ENCODE measurements at regions not wholly inside any gene's neighbourhood (a gene's known extent, or its start where the extent isn't known, plus 50 kb on each side); places are given as distances from the start of the nearest gene placed in this dataset.

DNA sequence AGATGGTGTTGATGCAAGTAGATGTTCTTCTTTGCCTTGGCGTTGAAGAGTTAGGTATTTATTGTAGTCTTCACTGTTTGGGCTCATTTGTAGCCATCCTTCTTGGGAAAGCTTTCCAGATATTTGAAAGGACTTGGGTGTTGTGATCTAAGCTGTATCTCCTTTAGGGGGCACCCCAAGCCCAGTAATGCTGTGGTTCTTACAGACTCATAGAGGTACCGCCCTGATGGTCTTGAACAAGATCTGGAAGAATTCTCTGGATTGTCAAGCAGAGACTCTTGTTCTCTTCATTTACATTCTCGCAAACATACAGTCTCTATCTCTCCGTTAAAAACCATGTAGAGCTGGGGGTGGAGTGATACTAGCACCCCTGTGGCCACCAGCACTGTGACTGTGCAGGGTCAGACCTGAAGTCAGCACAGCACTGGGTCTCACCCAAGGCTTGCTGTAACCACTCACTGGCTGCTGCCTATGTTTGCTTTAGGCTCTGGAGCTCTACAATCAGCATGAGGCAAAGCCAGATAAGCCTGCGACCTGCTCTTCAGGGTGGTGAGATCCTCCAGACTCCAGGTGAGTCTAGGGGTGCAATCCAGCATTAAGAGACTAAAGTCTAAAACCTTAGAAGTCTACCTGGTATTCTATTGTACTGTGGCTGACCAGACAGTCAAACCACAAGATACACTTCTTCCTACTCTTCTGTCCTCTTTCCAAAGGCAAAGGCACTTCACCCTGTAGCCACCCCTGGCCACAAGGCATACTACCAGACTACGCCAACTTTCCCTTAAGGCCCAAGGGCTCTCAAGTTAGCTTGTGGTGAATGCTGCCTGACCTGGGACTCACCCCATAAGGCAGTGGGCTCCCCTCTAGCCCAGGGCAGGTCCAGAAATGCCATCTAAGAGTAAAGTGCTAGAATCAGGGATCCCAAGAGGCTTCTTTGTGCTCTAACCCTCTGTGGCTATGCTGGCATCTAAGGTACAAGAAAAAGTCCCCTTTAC, 209.7 kb upstream of the TMEM196 start:
- H3K36me3 ChIP-seq (ENCODE audit: insufficient read depth, low read length): no peaks in the 10 kb centered on the region
- H3F3A ChIP-seq (ENCODE audit: insufficient read depth, low read length): no peaks in the 10 kb centered on the region
- no peak for TF ChIP-seq EZH2 (IDR thresholded peaks at IDR 0.05; ENCODE audit: borderline replicate concordance, low read length)
- TF ChIP-seq, protein P1, sequence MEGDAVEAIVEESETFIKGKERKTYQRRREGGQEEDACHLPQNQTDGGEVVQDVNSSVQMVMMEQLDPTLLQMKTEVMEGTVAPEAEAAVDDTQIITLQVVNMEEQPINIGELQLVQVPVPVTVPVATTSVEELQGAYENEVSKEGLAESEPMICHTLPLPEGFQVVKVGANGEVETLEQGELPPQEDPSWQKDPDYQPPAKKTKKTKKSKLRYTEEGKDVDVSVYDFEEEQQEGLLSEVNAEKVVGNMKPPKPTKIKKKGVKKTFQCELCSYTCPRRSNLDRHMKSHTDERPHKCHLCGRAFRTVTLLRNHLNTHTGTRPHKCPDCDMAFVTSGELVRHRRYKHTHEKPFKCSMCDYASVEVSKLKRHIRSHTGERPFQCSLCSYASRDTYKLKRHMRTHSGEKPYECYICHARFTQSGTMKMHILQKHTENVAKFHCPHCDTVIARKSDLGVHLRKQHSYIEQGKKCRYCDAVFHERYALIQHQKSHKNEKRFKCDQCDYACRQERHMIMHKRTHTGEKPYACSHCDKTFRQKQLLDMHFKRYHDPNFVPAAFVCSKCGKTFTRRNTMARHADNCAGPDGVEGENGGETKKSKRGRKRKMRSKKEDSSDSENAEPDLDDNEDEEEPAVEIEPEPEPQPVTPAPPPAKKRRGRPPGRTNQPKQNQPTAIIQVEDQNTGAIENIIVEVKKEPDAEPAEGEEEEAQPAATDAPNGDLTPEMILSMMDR (IDR thresholded peaks at IDR 0.05; ENCODE audit: low read length): peak; percentile 95

DNA sequence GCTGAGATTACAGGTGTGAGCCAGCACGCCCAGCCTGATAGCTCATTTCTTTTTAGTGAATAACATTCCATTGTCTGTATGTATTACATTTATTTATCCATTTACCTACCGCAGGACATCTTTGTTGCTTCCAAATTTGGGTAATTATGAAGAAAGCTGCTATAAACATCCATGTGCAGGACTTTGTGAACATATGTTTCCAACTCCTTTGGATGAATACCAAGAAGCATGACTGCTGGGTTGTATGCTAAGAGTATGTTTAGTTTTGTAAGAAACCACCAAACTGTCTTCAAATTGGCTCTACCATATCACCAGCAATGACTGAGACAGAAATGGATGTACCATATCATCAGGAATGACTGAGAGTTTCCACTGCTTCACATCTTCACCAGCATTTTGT, 200.2 kb upstream of the TMEM196 start:
- no peaks in the 10 kb centered on the region for H3K36me3 ChIP-seq (ENCODE audit: insufficient read depth, low read length)
- no peak for TF ChIP-seq EZH2 (IDR thresholded peaks at IDR 0.05; ENCODE audit: borderline replicate concordance, low read length)
- TF ChIP-seq, protein P1 (IDR thresholded peaks at IDR 0.05; ENCODE audit: low read length): no peak
- H4K20me1 ChIP-seq (ENCODE audit: insufficient read depth, low read length): no peaks in the 10 kb centered on the region

More for the DNA sequence above, 209.7 kb upstream of the TMEM196 start:
- H3K79me2 ChIP-seq (ENCODE audit: insufficient read depth, low read length): no peaks in the 10 kb centered on the region
- H3K9me3 ChIP-seq (ENCODE audit: low read length): 0 out of 2 replicates have a peak, but pooled peaks cover 3% of the 10 kb centered on the region
- no peak overlapping the region for H2AFZ ChIP-seq (ENCODE audit: low read length)
- H3K27ac ChIP-seq (ENCODE audit: low read depth, low read length, poor library complexity, severe bottlenecking): no peak overlapping the region
- no peaks in the 10 kb centered on the region for H4K20me1 ChIP-seq (ENCODE audit: insufficient read depth, low read length)
- no peaks in the 10 kb centered on the region for H3K27me3 ChIP-seq (ENCODE audit: insufficient read depth, low read length)
- H3K4me1 ChIP-seq (ENCODE audit: insufficient read depth, low read length, severe bottlenecking): peaks cover 10% of the 10 kb centered on the region
- no peak overlapping the region for H3K9ac ChIP-seq (ENCODE audit: low read length)
- H3K4me3 ChIP-seq (ENCODE audit: low read depth, low read length, poor library complexity, severe bottlenecking): no peak overlapping the region
- no peaks in the 10 kb centered on the region for H3K9me2 ChIP-seq (ENCODE audit: low read depth, low read length)
- no peak overlapping the region for H3K4me2 ChIP-seq (ENCODE audit: low read length)

DNA sequence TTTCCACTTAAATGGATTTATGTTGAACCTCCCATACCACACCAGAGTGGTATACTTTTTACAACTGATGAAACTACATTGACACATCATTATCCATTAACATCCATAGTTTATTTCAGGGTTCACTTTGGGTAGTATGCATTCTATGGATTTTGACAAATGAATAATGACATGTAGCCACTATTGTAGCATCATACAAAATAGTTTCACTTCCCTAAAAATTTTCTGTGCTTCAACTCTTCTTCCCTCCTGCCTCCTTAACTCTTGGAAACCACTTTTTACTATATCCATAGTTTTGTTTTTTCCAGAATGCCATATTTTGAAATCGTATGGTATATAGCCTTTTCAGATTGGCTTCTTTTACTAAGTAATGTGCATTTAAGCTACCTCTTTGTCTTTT, 199.5 kb upstream of the TMEM196 start:
- no peaks in the 10 kb centered on the region for H3F3A ChIP-seq (ENCODE audit: insufficient read depth, low read length)
- no peaks in the 10 kb centered on the region for H3K27me3 ChIP-seq (ENCODE audit: insufficient read depth, low read length)
- no peak overlapping the region for H3K4me2 ChIP-seq (ENCODE audit: low read length)
- no peak overlapping the region for H2AFZ ChIP-seq (ENCODE audit: low read length)
- no peaks in the 10 kb centered on the region for H3K79me2 ChIP-seq (ENCODE audit: insufficient read depth, low read length)
- H3K9me3 ChIP-seq (ENCODE audit: low read length): no peaks in the 10 kb centered on the region
- TF ChIP-seq, protein P1 (IDR thresholded peaks at IDR 0.05; ENCODE audit: low read length): no peak
- no peak overlapping the region for H3K9ac ChIP-seq (ENCODE audit: low read length)
- H3K4me3 ChIP-seq (ENCODE audit: low read depth, low read length, poor library complexity, severe bottlenecking): no peak overlapping the region
- H3K4me1 ChIP-seq (ENCODE audit: insufficient read depth, low read length, severe bottlenecking): no peaks in the 10 kb centered on the region
- no peaks in the 10 kb centered on the region for H4K20me1 ChIP-seq (ENCODE audit: insufficient read depth, low read length)
- no peaks in the 10 kb centered on the region for H3K36me3 ChIP-seq (ENCODE audit: insufficient read depth, low read length)
- no peaks in the 10 kb centered on the region for H3K9me2 ChIP-seq (ENCODE audit: low read depth, low read length)
- H3K27ac ChIP-seq (ENCODE audit: low read depth, low read length, poor library complexity, severe bottlenecking): no peak overlapping the region

More for the DNA sequence above, 200.2 kb upstream of the TMEM196 start:
- Histone ChIP-seq H3K9me2 (ENCODE audit: low read depth, low read length) (no peaks in the 10 kb centered on the region), H3K4me2 (ENCODE audit: low read length) (no peak overlapping the region), H2AFZ (ENCODE audit: low read length) (no peak overlapping the region), H3F3A (ENCODE audit: insufficient read depth, low read length) (no peaks in the 10 kb centered on the region), H3K4me1 (ENCODE audit: insufficient read depth, low read length, severe bottlenecking) (no peaks in the 10 kb centered on the region), H3K4me3 (ENCODE audit: low read depth, low read length, poor library complexity, severe bottlenecking) (no peak overlapping the region), H3K9ac (ENCODE audit: low read length) (no peak overlapping the region), H3K9me3 (ENCODE audit: low read length) (no peaks in the 10 kb centered on the region), H3K79me2 (ENCODE audit: insufficient read depth, low read length) (no peaks in the 10 kb centered on the region), H3K27me3 (ENCODE audit: insufficient read depth, low read length) (no peaks in the 10 kb centered on the region), H3K27ac (ENCODE audit: low read depth, low read length, poor library complexity, severe bottlenecking) (no peak overlapping the region)
